PFSK-1 (cell line): ENCODE measurements at regions not wholly inside any gene's neighbourhood (a gene's known extent, or its start where the extent isn't known, plus 50 kb on each side); places are given as distances from the start of the nearest gene placed in this dataset.

ENCODE experiments used
- REST ChIP-seq, 2 experiments: IDR thresholded peaks; 2 replicates each; pipeline versions ENCODE4 v1.6.1 to v1.8.0; 2011 to 2012; ENCODE audit warnings: low read depth in 2 of 2, low read length in 2 of 2, control low read depth in 1 of 2, inconsistent platforms in 1 of 2, mild to moderate bottlenecking in 1 of 2, moderate library complexity in 1 of 2; ENCODE audit not compliant: insufficient read depth in 1 of 2
- SIN3A ChIP-seq: IDR thresholded peaks from 2 replicates; pipeline ENCODE4 v1.6.1; 2012; ENCODE audit warnings: mild to moderate bottlenecking, low read length, moderate library complexity, borderline replicate concordance; ENCODE audit not compliant: insufficient read depth

- no peak for TF ChIP-seq REST (IDR thresholded peaks at IDR 0.05; ENCODE audit: insufficient read depth in 1 of 2, low read depth in 2 of 2, low read length in 2 of 2)
- no peak for TF ChIP-seq SIN3A
Measured at GRCh38 chr7:35905555-35905954, 104.7 kb downstream of the SEPTIN7 start.
